ENCODE measurements at regions not wholly inside any gene's neighbourhood (a gene's known extent, or its start where the extent isn't known, plus 50 kb on each side); places are given as distances from the start of the nearest gene placed in this dataset.
"Not testable (repeated sequence)": the region's sequence is repeated elsewhere in the genome, so short reads cannot be mapped to it uniquely, and the experiment has no call there.

- peak in 4 of 5 donors; percentile 48 to 61 (median 52) for DNase-seq
- H3K4me3 ChIP-seq (ENCODE audit: low read length in 3 of 3); H3K9ac ChIP-seq (ENCODE audit: low read length in 3 of 3); FAIRE-seq; H3K4me1 ChIP-seq (ENCODE audit: control insufficient read depth in 2 of 3, insufficient read depth in 2 of 3, low read depth in 1 of 3, low read length in 3 of 3); intact Hi-C loops (cut with DNase I); H3K36me3 ChIP-seq (ENCODE audit: control insufficient read depth in 2 of 3, insufficient read depth in 3 of 3, low read length in 3 of 3); H3K27ac ChIP-seq (ENCODE audit: low read depth in 2 of 2, low read length in 2 of 2); H3K9me3 ChIP-seq (ENCODE audit: control insufficient read depth in 2 of 3, insufficient read depth in 1 of 3, low read length in 3 of 3); H3K27me3 ChIP-seq (ENCODE audit: control insufficient read depth, insufficient read depth, low read length): not testable (repeated sequence)
- TF ChIP-seq, protein P1, sequence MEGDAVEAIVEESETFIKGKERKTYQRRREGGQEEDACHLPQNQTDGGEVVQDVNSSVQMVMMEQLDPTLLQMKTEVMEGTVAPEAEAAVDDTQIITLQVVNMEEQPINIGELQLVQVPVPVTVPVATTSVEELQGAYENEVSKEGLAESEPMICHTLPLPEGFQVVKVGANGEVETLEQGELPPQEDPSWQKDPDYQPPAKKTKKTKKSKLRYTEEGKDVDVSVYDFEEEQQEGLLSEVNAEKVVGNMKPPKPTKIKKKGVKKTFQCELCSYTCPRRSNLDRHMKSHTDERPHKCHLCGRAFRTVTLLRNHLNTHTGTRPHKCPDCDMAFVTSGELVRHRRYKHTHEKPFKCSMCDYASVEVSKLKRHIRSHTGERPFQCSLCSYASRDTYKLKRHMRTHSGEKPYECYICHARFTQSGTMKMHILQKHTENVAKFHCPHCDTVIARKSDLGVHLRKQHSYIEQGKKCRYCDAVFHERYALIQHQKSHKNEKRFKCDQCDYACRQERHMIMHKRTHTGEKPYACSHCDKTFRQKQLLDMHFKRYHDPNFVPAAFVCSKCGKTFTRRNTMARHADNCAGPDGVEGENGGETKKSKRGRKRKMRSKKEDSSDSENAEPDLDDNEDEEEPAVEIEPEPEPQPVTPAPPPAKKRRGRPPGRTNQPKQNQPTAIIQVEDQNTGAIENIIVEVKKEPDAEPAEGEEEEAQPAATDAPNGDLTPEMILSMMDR (IDR thresholded peaks at IDR 0.05; ENCODE audit: borderline replicate concordance, extremely low read depth, insufficient read depth), result peak; percentile 45
Measured at GRCh38 chr11:67792273-67792990, 118.0 kb upstream of the ALDH3B2 start.

- FAIRE-seq; H3K4me3 ChIP-seq (ENCODE audit: low read length in 3 of 3); H3K27ac ChIP-seq (ENCODE audit: low read depth in 2 of 2, low read length in 2 of 2); H3K9ac ChIP-seq (ENCODE audit: low read length in 3 of 3); H3K36me3 ChIP-seq (ENCODE audit: control insufficient read depth in 2 of 3, insufficient read depth in 3 of 3, low read length in 3 of 3); H3K9me3 ChIP-seq (ENCODE audit: control insufficient read depth in 2 of 3, insufficient read depth in 1 of 3, low read length in 3 of 3); H3K4me1 ChIP-seq (ENCODE audit: control insufficient read depth in 2 of 3, insufficient read depth in 2 of 3, low read depth in 1 of 3, low read length in 3 of 3); intact Hi-C loops (cut with DNase I); H3K27me3 ChIP-seq (ENCODE audit: control insufficient read depth, insufficient read depth, low read length): not testable (repeated sequence)
- peak in 2 of 5 donors; percentile 16 to 54 for DNase-seq
Measured at GRCh38 chr11:67791598-67792170, 117.3 kb upstream of the ALDH3B2 start.

GRCh38 chr11:67788341-67788695 is 113.9 kb upstream of the ALDH3B2 start:
- FAIRE-seq; H3K9ac ChIP-seq (ENCODE audit: low read length in 3 of 3); H3K9me3 ChIP-seq (ENCODE audit: control insufficient read depth in 2 of 3, insufficient read depth in 1 of 3, low read length in 3 of 3); H3K4me3 ChIP-seq (ENCODE audit: low read length in 3 of 3); intact Hi-C loops (cut with DNase I); DNase-seq; H3K27me3 ChIP-seq (ENCODE audit: control insufficient read depth, insufficient read depth, low read length); H3K36me3 ChIP-seq (ENCODE audit: control insufficient read depth in 2 of 3, insufficient read depth in 3 of 3, low read length in 3 of 3); H3K27ac ChIP-seq (ENCODE audit: low read depth in 2 of 2, low read length in 2 of 2); H3K4me1 ChIP-seq (ENCODE audit: control insufficient read depth in 2 of 3, insufficient read depth in 2 of 3, low read depth in 1 of 3, low read length in 3 of 3): not testable (repeated sequence)

GRCh38 chr11:67787681-67788340 is 113.4 kb upstream of the ALDH3B2 start:
- H3K27me3 ChIP-seq (ENCODE audit: control insufficient read depth, insufficient read depth, low read length); H3K4me3 ChIP-seq (ENCODE audit: low read length in 3 of 3); intact Hi-C loops (cut with DNase I); H3K9ac ChIP-seq (ENCODE audit: low read length in 3 of 3); H3K36me3 ChIP-seq (ENCODE audit: control insufficient read depth in 2 of 3, insufficient read depth in 3 of 3, low read length in 3 of 3); H3K27ac ChIP-seq (ENCODE audit: low read depth in 2 of 2, low read length in 2 of 2); H3K9me3 ChIP-seq (ENCODE audit: control insufficient read depth in 2 of 3, insufficient read depth in 1 of 3, low read length in 3 of 3); FAIRE-seq; DNase-seq; H3K4me1 ChIP-seq (ENCODE audit: control insufficient read depth in 2 of 3, insufficient read depth in 2 of 3, low read depth in 1 of 3, low read length in 3 of 3): not testable (repeated sequence)

GRCh38 chr11:67781967-67782366 is 107.5 kb upstream of the ALDH3B2 start:
- H3K4me3 ChIP-seq (ENCODE audit: low read length in 3 of 3); FAIRE-seq; intact Hi-C loops (cut with DNase I): not testable (repeated sequence)

GRCh38 chr11:67781506-67781905 is 107.1 kb upstream of the ALDH3B2 start:
- H3K4me3 ChIP-seq (ENCODE audit: low read length in 3 of 3); H3K27me3 ChIP-seq (ENCODE audit: control insufficient read depth, insufficient read depth, low read length); H3K4me1 ChIP-seq (ENCODE audit: control insufficient read depth in 2 of 3, insufficient read depth in 2 of 3, low read depth in 1 of 3, low read length in 3 of 3); DNase-seq; H3K36me3 ChIP-seq (ENCODE audit: control insufficient read depth in 2 of 3, insufficient read depth in 3 of 3, low read length in 3 of 3); FAIRE-seq; intact Hi-C loops (cut with DNase I); H3K27ac ChIP-seq (ENCODE audit: low read depth in 2 of 2, low read length in 2 of 2); H3K9me3 ChIP-seq (ENCODE audit: control insufficient read depth in 2 of 3, insufficient read depth in 1 of 3, low read length in 3 of 3); H3K9ac ChIP-seq (ENCODE audit: low read length in 3 of 3): not testable (repeated sequence)

More at GRCh38 chr11:67781967-67782366, 107.5 kb upstream of the ALDH3B2 start:
- H3K9ac ChIP-seq (ENCODE audit: low read length in 3 of 3); H3K9me3 ChIP-seq (ENCODE audit: control insufficient read depth in 2 of 3, insufficient read depth in 1 of 3, low read length in 3 of 3); H3K4me1 ChIP-seq (ENCODE audit: control insufficient read depth in 2 of 3, insufficient read depth in 2 of 3, low read depth in 1 of 3, low read length in 3 of 3); H3K27ac ChIP-seq (ENCODE audit: low read depth in 2 of 2, low read length in 2 of 2); H3K36me3 ChIP-seq (ENCODE audit: control insufficient read depth in 2 of 3, insufficient read depth in 3 of 3, low read length in 3 of 3); DNase-seq; H3K27me3 ChIP-seq (ENCODE audit: control insufficient read depth, insufficient read depth, low read length): not testable (repeated sequence)
